ENCODE measurements at regions not wholly inside any gene's neighbourhood (a gene's known extent, or its start where the extent isn't known, plus 50 kb on each side); places are given as distances from the start of the nearest gene placed in this dataset.
A peak's percentile ranks its signal among the peaks of the same experiment; 100 is the strongest.
"Not testable (repeated sequence)": the region's sequence is repeated elsewhere in the genome, so short reads cannot be mapped to it uniquely, and the experiment has no call there.

GRCh38 chr5:63306909-63307308 lies 655.3 kb downstream of the HTR1A start:
- FAIRE-seq = no peak

- no peak for FAIRE-seq
Measured at GRCh38 chr5:63293317-63293716, 668.9 kb downstream of the HTR1A start.

- no peak for FAIRE-seq
Measured at GRCh38 chr5:63286724-63287123, 675.5 kb downstream of the HTR1A start.

- FAIRE-seq = no peak
Measured at GRCh38 chr5:63263411-63263810, 684.8 kb downstream of the LRRC70 start.

GRCh38 chr5:63262185-63262981 lies 683.8 kb downstream of the LRRC70 start:
- no peak for FAIRE-seq

GRCh38 chr5:63261695-63262094 lies 683.1 kb downstream of the LRRC70 start:
- peak; percentile 80 for FAIRE-seq

- FAIRE-seq = no peak
Measured at GRCh38 chr5:63255594-63255993, 677.0 kb downstream of the LRRC70 start.

- FAIRE-seq = no peak
Measured at GRCh38 chr5:63250939-63251338, 672.3 kb downstream of the LRRC70 start.

GRCh38 chr5:63249960-63250359 lies 671.3 kb downstream of the LRRC70 start:
- no peak for FAIRE-seq

- no peak for FAIRE-seq
Measured at GRCh38 chr5:63247651-63248050, 669.0 kb downstream of the LRRC70 start.

- no peak for FAIRE-seq
Measured at GRCh38 chr5:63245271-63245670, 666.7 kb downstream of the LRRC70 start.

GRCh38 chr5:63240063-63240755 lies 661.6 kb downstream of the LRRC70 start:
- no peak for FAIRE-seq

GRCh38 chr5:63233911-63234310 lies 655.3 kb downstream of the LRRC70 start:
- no peak for FAIRE-seq

GRCh38 chr5:63233361-63233760 lies 654.7 kb downstream of the LRRC70 start:
- no peak for FAIRE-seq

GRCh38 chr5:63230754-63231153 lies 652.1 kb downstream of the LRRC70 start:
- FAIRE-seq = no peak

- FAIRE-seq = no peak
Measured at GRCh38 chr5:63228154-63228553, 649.5 kb downstream of the LRRC70 start.

- FAIRE-seq = no peak
Measured at GRCh38 chr5:63220244-63220643, 641.6 kb downstream of the LRRC70 start.

- no peak for FAIRE-seq
Measured at GRCh38 chr5:63217422-63217821, 638.8 kb downstream of the LRRC70 start.

- no peak for FAIRE-seq
Measured at GRCh38 chr5:63213256-63213655, 634.6 kb downstream of the LRRC70 start.

GRCh38 chr5:63211448-63212132 lies 633.0 kb downstream of the LRRC70 start:
- FAIRE-seq = no peak

- FAIRE-seq = no peak
Measured at GRCh38 chr5:63205976-63206375, 627.4 kb downstream of the LRRC70 start.

GRCh38 chr5:63201738-63202137 lies 623.1 kb downstream of the LRRC70 start:
- FAIRE-seq = no peak

GRCh38 chr5:63194126-63194525 lies 615.5 kb downstream of the LRRC70 start:
- FAIRE-seq = no peak

GRCh38 chr5:63180190-63180589 lies 601.6 kb downstream of the LRRC70 start:
- FAIRE-seq = not testable (repeated sequence)
